Fibroblast of lung (primary cell): ENCODE measurements at regions not wholly inside any gene's neighbourhood (a gene's known extent, or its start where the extent isn't known, plus 50 kb on each side); places are given as distances from the start of the nearest gene placed in this dataset.

Experiments
- DNase-seq, 2 donors: peaks; one replicate each; pipeline versions ENCODE4 v3.0.0 to v3.0.0-alpha.2; 2010; ENCODE audit warnings: low read depth in 2 of 2
- H2AFZ ChIP-seq: 2 replicates; pipeline ENCODE4 v1.5.1; 2012; ENCODE audit warnings: low read length, control low read depth, inconsistent platforms
- H3K27ac ChIP-seq: 2 replicates; pipeline ENCODE4 v1.5.1; 2011; ENCODE audit warnings: low read length, control low read depth; ENCODE audit not compliant: insufficient read depth
- H3K27me3 ChIP-seq: 2 replicates; pipeline ENCODE4 v1.5.1; 2011; ENCODE audit warnings: mild to moderate bottlenecking, low read length; ENCODE audit not compliant: control insufficient read depth, insufficient read depth
- H3K36me3 ChIP-seq: 2 replicates; pipeline ENCODE4 v1.5.1; 2011; ENCODE audit warnings: low read length; ENCODE audit not compliant: control insufficient read depth, insufficient read depth
- H3K4me1 ChIP-seq: 2 replicates; pipeline ENCODE4 v1.5.1; 2011; ENCODE audit warnings: low read length; ENCODE audit not compliant: control insufficient read depth, insufficient read depth; ENCODE audit errors: extremely low read depth
- H3K4me2 ChIP-seq: 2 replicates; pipeline ENCODE4 v1.5.1; 2011; ENCODE audit warnings: low read length, control low read depth; ENCODE audit not compliant: insufficient read depth; ENCODE audit errors: extremely low read depth
- H3K4me3 ChIP-seq, 4 experiments: fragments of 200-600 bp in 1 of 4; sonication (generic) in 1 of 4; replicated peaks in 1 of 4; 2 replicates each; pipeline ENCODE4 v1.5.1; 2011 to 2016; ENCODE audit warnings: low read length in 4 of 4, low read depth in 3 of 4, mild to moderate bottlenecking in 3 of 4, control low read depth in 2 of 4, inconsistent platforms in 1 of 4, mixed read lengths in 1 of 4; ENCODE audit not compliant: insufficient read depth in 1 of 4; ENCODE audit errors: control extremely low read depth in 1 of 4
- H3K79me2 ChIP-seq: 2 replicates; pipeline ENCODE4 v1.5.1; 2012; ENCODE audit warnings: mild to moderate bottlenecking, low read length, inconsistent platforms; ENCODE audit not compliant: control insufficient read depth, insufficient read depth
- H3K9ac ChIP-seq: 2 replicates; pipeline ENCODE4 v1.5.1; 2011; ENCODE audit warnings: mild to moderate bottlenecking, low read length, control low read depth; ENCODE audit not compliant: insufficient read depth
- H3K9me3 ChIP-seq: 2 replicates; pipeline ENCODE4 v1.5.1; 2012; ENCODE audit warnings: low read depth, low read length; ENCODE audit not compliant: control insufficient read depth, insufficient read depth
- H4K20me1 ChIP-seq: 2 replicates; pipeline ENCODE4 v1.5.1; 2011; ENCODE audit warnings: low read length; ENCODE audit not compliant: control insufficient read depth, insufficient read depth; ENCODE audit errors: extremely low read depth
- EZH2 ChIP-seq: IDR thresholded peaks from 2 replicates; pipeline ENCODE4 v1.5.1; 2012; ENCODE audit warnings: low read length, control low read depth, mild to moderate bottlenecking; ENCODE audit errors: missing control alignments
- TF ChIP-seq, protein P1 (sequence below), 2 donors: IDR thresholded peaks in 1 of 2; conservative IDR thresholded peaks in 1 of 2; 1 replicate in 1 of 2; 2 replicates in 1 of 2; pipeline ENCODE4 v1.5.1; 2011 to 2012; ENCODE audit warnings: low read length in 2 of 2, control low read depth in 1 of 2, inconsistent platforms in 1 of 2, low read depth in 1 of 2, mild to moderate bottlenecking in 1 of 2

- no peak overlapping the region for H3K27ac ChIP-seq
- H3K4me1 ChIP-seq = no peaks in the 10 kb centered on the region
- no peak overlapping the region for H3K4me3 ChIP-seq
- no peaks in the 10 kb centered on the region for H3K36me3 ChIP-seq
- TF ChIP-seq EZH2 = no peak
- TF ChIP-seq, protein P1, sequence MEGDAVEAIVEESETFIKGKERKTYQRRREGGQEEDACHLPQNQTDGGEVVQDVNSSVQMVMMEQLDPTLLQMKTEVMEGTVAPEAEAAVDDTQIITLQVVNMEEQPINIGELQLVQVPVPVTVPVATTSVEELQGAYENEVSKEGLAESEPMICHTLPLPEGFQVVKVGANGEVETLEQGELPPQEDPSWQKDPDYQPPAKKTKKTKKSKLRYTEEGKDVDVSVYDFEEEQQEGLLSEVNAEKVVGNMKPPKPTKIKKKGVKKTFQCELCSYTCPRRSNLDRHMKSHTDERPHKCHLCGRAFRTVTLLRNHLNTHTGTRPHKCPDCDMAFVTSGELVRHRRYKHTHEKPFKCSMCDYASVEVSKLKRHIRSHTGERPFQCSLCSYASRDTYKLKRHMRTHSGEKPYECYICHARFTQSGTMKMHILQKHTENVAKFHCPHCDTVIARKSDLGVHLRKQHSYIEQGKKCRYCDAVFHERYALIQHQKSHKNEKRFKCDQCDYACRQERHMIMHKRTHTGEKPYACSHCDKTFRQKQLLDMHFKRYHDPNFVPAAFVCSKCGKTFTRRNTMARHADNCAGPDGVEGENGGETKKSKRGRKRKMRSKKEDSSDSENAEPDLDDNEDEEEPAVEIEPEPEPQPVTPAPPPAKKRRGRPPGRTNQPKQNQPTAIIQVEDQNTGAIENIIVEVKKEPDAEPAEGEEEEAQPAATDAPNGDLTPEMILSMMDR (conservative IDR thresholded peaks at IDR 0.05 in 1 of 2, IDR thresholded peaks at IDR 0.05 in 1 of 2; ENCODE audit: low read depth in 1 of 2, low read length in 2 of 2) = no peak
- no peaks in the 10 kb centered on the region for H3K79me2 ChIP-seq
- no peaks in the 10 kb centered on the region for H3K9me3 ChIP-seq
- no peaks in the 10 kb centered on the region for H4K20me1 ChIP-seq
- no peak for DNase-seq
- H3K27me3 ChIP-seq = no peaks in the 10 kb centered on the region
- no peak overlapping the region for H3K4me2 ChIP-seq
- H2AFZ ChIP-seq = no peak overlapping the region
- no peak overlapping the region for H3K9ac ChIP-seq
Measured at GRCh38 chr11:15805726-15806125, 550.6 kb downstream of the SOX6 start.

GRCh38 chr11:15806217-15806616, 550.1 kb downstream of the SOX6 start:
- H3K4me2 ChIP-seq = no peak overlapping the region
- H3K4me3 ChIP-seq = no peak overlapping the region
- H3K27me3 ChIP-seq = no peaks in the 10 kb centered on the region
- no peaks in the 10 kb centered on the region for H3K9me3 ChIP-seq
- H4K20me1 ChIP-seq = no peaks in the 10 kb centered on the region
- no peaks in the 10 kb centered on the region for H3K4me1 ChIP-seq
- H3K79me2 ChIP-seq = no peaks in the 10 kb centered on the region
- H3K9ac ChIP-seq = no peak overlapping the region
- peak in 1 of 2 donors; percentile 37 for DNase-seq
- H3K36me3 ChIP-seq = no peaks in the 10 kb centered on the region
- TF ChIP-seq, protein P1 (conservative IDR thresholded peaks at IDR 0.05 in 1 of 2, IDR thresholded peaks at IDR 0.05 in 1 of 2; ENCODE audit: low read depth in 1 of 2, low read length in 2 of 2) = no peak
- TF ChIP-seq EZH2 = no peak
- no peak overlapping the region for H2AFZ ChIP-seq
- H3K27ac ChIP-seq = no peak overlapping the region

DNA sequence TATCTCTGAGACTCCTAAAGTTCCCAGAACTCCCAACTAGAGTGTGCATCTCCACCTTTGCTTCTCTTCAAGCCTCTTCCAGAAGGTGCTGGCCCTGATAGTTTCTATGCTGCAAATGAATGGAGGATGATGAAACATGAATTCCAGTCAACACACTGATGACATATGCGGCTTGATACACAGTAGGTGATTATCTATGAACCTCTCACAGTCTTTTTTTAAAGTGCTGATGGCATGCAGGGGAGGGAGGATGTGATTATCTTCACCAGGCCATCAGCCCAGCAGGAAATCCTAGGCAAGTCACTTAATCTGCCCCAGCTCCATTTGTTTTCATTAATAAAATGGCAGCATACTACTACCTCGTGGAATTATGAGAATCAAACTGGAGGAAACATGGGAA, 548.5 kb downstream of the SOX6 start:
- H3K9ac ChIP-seq = no peak overlapping the region
- no peak overlapping the region for H3K27ac ChIP-seq
- H3K4me3 ChIP-seq = no peak overlapping the region
- no peaks in the 10 kb centered on the region for H3K79me2 ChIP-seq
- no peaks in the 10 kb centered on the region for H3K36me3 ChIP-seq
- no peaks in the 10 kb centered on the region for H3K27me3 ChIP-seq
- no peaks in the 10 kb centered on the region for H4K20me1 ChIP-seq
- no peaks in the 10 kb centered on the region for H3K4me1 ChIP-seq
- no peak overlapping the region for H3K4me2 ChIP-seq
- no peaks in the 10 kb centered on the region for H3K9me3 ChIP-seq
- DNase-seq = no peak
- TF ChIP-seq EZH2 = no peak
- TF ChIP-seq, protein P1 (conservative IDR thresholded peaks at IDR 0.05 in 1 of 2, IDR thresholded peaks at IDR 0.05 in 1 of 2; ENCODE audit: low read depth in 1 of 2, low read length in 2 of 2) = no peak
- H2AFZ ChIP-seq = no peak overlapping the region
